GM19324 (cell line): ENCODE measurements at regions not wholly inside any gene's neighbourhood (a gene's known extent, or its start where the extent isn't known, plus 50 kb on each side); places are given as distances from the start of the nearest gene placed in this dataset.
"Not testable (repeated sequence)": the region's sequence is repeated elsewhere in the genome, so short reads cannot be mapped to it uniquely, and the experiment has no call there.

Experiments used
- ATAC-seq: cut with Tn5 transposase; IDR thresholded peaks from one replicate; pipeline ENCODE4 v1.9.1; 2021; ENCODE audit warnings: mild to moderate bottlenecking, moderate library complexity; ENCODE audit not compliant: unreplicated experiment, low FRiP score

- ATAC-seq = no peak
Measured at GRCh38 chr3:88283242-88283592, 133.5 kb downstream of the C3orf38 start.

GRCh38 chr3:88291486-88291885, 141.7 kb downstream of the C3orf38 start:
- no peak for ATAC-seq

DNA sequence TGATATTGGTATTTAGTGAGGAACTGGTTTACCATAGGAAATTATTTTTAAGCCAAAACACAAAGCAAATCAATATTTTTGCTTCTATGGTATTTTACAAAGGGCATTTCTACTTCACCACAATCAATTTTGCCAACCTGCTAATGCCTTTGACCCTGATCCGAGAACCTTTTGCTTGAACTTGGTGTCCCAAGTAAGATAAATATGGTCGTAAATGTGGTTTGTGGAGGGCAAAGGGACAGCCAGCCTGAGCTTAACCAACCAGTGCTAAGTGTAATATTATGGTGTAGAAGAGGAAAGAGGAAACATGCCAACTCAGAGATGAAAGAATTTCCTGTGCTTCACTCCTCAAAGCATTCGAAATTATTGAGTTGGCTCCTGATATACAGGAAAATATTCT, 148.4 kb downstream of the C3orf38 start:
- no peak for ATAC-seq

DNA sequence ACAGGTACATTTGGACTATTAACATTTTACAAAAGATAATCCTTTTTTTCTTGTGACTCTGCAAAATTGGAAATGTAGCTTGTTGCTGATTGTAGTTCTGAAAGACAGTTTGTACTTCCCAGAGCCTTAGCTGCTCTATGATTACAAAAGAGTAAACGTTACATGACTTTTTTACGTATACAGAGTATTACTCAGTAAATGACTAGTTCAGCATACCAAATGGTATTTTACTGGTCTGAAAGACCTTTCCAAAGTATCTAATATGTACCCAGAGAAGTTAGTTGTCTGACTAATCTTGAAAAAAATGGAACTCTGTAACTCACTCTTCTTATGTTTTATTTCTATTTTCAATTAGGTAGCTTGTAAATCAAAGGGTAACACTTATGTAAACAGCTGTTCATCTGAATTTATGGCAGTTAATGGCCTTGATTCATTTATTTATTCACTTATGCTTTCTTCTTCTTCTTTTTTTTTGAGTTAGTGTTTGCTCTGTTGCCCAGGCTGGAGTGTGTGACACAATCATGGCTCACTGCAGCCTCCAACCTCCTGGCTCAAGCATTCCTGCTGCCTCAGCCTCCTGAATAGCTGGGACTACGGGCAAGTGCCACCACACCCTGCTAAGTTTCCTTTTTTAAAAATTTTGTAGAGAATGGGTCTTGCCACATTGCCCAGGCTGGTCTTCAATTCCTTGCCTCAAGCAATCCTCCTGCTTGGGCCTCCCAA, 151.7 kb downstream of the C3orf38 start:
- no peak for ATAC-seq

- no peak for ATAC-seq
Measured at GRCh38 chr3:88301996-88302393, 152.2 kb downstream of the C3orf38 start.

GRCh38 chr3:88303331-88303904, 153.7 kb downstream of the C3orf38 start:
- ATAC-seq = not testable (repeated sequence)

- ATAC-seq = no peak
Measured at GRCh38 chr3:88307666-88308065, 157.9 kb downstream of the C3orf38 start.

DNA sequence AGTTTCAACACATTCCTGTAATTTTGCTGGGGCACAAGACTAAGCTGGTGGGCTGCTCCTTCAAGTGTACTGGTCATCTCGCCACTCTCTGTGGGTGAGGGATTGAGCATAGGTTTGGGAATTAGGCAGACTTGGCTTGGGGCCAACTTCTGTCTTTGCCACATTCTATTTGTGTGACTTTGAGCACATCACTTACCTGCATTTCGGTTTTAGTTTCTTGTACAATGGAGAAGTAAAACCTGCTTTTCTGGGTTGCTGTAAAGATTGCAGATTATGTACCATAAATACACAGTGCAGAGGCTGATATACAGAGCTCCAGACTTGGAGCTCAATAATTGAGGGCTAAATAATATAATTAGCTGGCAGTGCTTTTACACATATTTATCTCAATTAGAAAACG, 162.1 kb downstream of the C3orf38 start:
- no peak for ATAC-seq

- no peak for ATAC-seq
Measured at GRCh38 chr3:88312256-88312655, 162.5 kb downstream of the C3orf38 start.

DNA sequence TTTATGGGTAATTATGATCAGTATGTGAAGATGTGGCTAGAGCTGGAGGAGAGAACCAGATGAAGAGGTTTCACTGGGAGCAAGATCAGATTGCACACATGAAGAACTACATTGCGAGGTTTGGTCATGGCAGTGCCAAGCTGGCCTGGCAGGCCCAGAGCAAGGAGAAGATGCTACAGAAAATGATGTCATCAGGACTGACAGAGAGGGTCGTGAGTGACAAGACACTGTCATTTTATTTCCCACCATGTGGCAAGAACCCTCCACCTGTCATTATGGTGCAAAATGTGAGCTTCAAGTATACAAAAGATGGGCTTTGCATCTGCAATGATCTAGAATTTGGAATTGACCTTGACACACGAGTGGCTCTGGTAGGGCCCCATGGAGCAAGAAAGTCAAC, 168.3 kb downstream of the C3orf38 start:
- ATAC-seq = no peak

DNA sequence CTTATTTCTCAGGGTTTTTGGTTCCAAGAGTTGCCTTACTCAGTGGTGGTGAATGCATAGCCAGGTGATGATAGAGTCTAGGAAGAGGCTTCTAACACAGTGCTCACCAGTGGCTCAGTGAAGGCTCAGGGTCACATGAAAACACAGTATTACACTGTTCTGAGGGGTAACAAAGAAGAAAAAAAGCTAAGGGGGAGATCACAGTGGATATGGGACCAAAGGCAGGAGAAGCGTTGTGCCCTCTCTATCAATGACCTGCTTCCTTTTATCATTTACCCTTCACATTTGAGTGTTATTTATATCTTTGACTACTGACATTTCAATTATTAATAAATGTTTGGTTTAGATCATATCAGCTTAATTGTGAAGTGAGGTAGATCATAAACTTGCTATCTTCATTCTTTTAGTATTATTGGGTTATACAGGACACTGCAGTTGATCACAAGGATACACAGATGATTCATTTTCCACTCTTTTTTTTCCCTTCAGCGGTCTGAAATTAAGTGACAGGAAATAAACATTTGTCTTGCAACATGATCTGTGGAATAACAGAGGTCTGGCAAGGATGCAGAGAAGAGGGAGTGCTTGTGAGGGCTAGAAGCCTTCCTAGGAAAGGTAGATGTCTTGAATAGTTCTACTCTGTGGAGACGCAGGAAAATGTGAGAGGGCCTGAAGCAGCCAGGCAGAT, 171.7 kb downstream of the C3orf38 start:
- no peak for ATAC-seq

DNA sequence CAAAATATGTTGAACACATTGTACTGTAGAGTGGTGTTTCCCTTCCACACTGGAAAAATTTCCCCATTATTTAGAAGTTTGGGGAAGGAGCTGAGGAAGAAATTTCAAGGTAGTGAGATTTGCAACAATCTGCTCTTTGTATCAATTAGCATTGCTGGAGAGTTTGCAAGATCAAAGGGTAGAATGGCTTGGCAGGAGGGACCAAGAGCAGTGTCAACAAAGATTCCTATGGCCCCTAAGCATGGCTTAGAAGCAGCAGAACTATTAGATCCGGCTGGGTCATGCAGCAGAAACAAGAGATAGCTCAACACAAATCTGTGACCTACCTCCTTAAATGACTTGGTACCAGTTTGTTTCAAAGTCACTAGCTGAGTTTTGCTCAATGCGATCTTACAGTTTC, 175.0 kb downstream of the C3orf38 start:
- ATAC-seq = no peak

DNA sequence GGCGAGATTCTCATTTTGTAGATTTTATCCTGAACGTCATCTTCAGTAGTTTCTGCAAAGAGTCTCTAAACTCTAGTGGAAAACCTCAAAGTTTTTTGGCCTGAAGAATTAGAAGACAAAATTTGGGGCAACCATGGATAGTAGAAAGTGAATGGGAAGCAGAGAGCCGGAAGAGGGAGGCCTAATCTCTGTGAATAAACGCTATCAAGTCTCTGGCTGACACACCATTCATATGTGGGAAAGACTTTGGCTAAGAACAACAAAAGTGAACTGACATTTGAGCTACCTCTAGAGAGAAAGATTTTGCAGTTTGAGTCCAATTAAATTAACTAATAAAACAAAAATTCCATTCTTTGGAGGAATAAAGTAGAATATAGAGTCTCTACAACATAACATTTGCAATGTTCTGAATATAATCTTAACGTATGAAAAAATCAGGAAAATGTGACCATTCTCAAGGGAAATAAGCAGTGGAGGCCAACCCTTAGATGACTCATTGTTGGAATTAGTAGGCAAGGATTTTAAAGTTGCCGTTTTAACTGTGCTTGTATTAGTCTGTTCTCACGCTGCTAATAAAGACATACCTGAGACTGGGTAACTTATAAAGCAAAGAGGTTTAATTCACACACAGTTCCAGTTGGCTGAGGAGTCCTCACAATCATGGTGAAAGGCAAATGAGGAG, 184.6 kb downstream of the C3orf38 start:
- ATAC-seq = no peak

DNA sequence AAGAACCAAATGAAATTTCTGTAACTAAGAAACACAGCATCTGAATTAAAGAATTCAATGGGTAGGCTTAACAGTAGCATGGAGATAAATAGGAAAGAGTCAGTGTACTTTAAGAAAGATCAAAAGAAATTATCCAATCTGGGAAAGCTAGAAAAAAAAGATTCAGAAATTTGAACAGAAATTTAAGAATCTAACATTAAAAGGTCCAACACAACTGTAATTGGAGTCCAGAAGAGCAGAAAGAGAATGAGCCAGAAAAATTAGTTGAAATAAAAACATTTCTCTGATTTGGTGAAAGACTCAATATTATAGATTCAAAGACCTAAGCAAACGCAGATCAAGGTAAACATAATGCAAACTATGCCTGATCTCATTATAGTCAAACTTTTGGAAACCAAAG, 187.1 kb downstream of the C3orf38 start:
- no peak for ATAC-seq

DNA sequence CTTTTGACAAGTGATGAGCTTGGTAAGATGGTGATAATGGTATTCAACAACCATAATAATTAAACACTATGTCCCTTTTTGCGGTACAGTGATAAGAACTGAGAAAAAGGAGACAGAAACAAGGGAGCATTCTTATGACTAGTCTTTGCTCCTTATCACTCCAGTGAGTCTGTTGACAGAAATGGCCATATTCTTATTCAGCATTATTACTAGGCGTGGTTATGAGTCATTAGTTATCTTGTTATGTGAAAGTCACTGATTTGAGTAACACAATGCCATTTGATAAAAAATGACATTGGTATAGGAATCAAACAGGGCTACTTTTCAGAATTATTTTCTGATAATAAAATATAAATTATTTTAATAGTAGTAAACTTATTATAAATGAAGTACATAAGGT, 193.5 kb downstream of the C3orf38 start:
- no peak for ATAC-seq

- no peak for ATAC-seq
Measured at GRCh38 chr3:88346643-88347042, 196.9 kb downstream of the C3orf38 start.

DNA sequence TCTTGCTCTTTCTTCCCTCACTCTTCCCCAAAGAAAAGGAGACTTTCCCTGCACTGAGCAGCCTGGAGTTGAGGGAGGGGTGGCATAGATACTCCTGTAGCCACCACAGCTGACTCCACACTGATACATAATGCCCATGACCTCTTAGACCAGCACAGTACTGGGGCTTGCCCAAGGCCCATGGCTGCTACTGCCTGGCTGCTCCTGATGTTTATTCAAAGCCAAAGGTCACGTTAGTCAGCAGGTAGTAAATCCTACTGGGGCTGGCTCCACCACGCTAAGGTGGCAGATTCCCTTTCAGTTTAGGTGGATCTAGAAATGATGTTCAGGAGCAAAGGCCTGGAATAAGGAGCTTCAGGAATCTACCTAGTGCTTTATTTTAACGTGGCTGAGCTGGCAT, 212.7 kb downstream of the C3orf38 start:
- no peak for ATAC-seq

DNA sequence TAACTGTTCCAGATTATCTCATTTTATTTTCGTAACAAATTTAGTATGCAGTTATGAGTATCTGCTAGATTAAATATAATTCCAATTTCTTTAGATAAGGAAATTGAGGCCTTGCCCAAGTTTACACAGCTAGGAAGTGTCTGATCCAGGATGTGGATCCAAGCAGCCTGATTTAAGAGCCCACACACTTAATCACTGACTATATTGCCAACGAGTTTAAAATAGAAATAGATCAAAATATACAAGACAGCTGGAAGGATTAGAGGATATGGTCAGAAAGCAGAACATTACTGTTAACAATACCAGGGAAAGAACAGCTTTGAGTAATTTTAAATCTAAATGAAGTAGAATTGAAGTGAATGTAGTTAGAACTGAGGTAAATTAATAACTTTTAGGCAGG, 215.2 kb downstream of the C3orf38 start:
- no peak for ATAC-seq

DNA sequence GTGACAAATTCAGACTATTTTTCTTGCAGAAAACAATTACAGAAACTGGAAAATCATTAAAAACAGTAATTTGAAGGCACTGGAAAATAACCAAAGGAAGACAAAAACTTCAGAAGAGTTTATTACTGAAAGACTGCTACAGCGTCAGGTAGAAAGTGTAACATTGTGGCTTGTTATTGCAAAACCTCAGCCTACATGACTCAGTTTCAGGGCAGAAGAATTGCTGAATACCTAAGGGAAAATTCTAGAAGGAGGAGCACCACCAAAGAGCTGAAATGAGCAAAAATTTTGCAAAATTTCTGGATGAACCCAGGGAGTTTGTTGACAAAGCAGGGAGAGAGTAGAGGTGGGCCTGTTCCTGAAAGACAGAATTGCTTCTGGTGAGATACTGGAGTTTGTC, 219.6 kb downstream of the C3orf38 start:
- ATAC-seq = no peak

DNA sequence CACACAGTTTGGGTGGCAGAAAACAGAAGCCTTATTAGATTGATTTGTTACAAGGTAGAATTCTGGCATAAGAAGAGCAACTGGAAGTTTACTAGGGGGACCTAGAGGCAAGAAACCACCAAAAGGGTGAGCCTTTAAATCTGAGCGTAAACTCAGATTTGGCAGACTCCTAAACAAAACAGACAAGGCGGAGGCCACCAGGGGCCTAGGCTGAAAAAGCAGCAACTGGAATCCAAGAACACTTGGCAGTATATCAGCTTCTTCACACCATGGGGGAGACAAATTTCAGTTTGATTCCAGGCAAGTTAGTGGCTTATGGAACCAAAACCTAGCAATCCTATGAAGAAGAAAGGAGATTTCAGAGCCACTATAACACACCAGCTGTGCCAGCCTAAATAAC, 220.0 kb downstream of the C3orf38 start:
- ATAC-seq = no peak

- ATAC-seq = peak; percentile 83
Measured at GRCh38 chr3:88385090-88385489, 235.3 kb downstream of the C3orf38 start.
